ENCODE measurements at regions not wholly inside any gene's neighbourhood (a gene's known extent, or its start where the extent isn't known, plus 50 kb on each side); places are given as distances from the start of the nearest gene placed in this dataset.
"Not testable (repeated sequence)": the region's sequence is repeated elsewhere in the genome, so short reads cannot be mapped to it uniquely, and the experiment has no call there.

GRCh38 chr6:169406804-169407203 is 153.2 kb upstream of the THBS2 start:
- no peak overlapping the region for H3K4me3 ChIP-seq (ENCODE audit: low read depth, low read length)
- DNase-seq (ENCODE audit: low read depth): peak; percentile 24
- TF ChIP-seq CTCF (IDR thresholded peaks at IDR 0.05; ENCODE audit: insufficient read depth, low read length): no peak

GRCh38 chr6:169406034-169406433 is 152.4 kb upstream of the THBS2 start:
- TF ChIP-seq CTCF (IDR thresholded peaks at IDR 0.05; ENCODE audit: insufficient read depth, low read length): no peak
- H3K4me3 ChIP-seq (ENCODE audit: low read depth, low read length): no peak overlapping the region
- no peak for DNase-seq (ENCODE audit: low read depth)

DNA sequence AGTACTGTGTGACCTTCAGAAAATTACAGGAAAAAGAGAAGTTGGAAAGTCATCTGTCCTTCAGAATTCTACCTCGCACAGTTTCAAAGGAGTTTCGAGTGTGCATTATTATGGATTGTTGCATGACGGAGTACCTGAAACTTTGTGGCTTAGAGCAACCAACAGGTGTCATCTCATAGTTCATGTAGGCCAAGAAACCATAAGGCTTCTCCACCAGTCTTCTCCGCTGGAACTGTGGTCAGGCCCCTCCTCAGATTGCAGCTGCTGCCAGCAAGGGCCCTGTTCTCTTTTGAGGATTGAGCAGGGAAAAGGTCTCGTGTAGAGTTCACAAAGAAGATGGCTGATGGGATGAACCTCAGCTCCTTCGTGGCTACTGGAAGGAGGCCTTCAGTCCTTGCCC is 151.2 kb upstream of the THBS2 start:
- no peak overlapping the region for H3K4me3 ChIP-seq (ENCODE audit: low read depth, low read length)
- no peak for DNase-seq (ENCODE audit: low read depth)
- TF ChIP-seq CTCF (IDR thresholded peaks at IDR 0.05; ENCODE audit: insufficient read depth, low read length): no peak

DNA sequence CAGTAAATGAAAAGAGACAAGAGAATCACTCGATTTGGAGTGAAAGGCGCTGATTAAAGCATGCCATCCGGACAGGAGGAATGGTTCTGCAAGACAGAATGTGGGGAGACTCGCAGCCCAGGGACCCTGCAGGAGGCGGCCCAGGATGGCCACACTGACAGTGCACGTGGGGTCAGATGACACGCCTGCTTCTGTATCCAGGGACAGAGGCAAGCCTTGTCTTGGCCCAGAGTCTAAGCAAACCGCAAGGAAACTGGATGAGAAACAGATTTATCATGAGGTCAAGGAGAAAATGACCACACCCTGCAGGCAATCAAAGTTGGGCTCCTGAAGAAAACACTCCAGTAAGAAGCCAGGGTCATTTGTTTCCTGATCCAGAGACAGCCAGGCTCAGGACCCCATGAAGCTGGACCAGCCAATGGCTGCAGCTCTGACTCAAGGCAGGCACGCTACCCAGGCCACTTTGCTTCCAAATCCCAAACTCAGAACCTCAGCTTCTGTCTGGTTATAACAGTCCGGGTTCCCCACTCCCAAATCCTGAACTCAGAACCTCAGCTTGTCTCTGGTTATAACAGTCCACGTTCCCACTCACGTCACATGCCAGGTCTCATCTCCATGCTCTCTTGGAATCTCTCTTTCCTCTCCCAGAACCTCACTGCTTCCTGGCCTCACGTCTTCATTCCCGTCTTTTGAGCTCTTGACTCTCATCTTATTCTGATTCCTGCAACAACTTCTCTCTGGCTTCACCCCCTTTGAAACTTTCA is 144.9 kb upstream of the THBS2 start:
- H3K4me3 ChIP-seq (ENCODE audit: low read depth, low read length): no peak overlapping the region
- peak; percentile 32 for DNase-seq (ENCODE audit: low read depth)
- TF ChIP-seq CTCF (IDR thresholded peaks at IDR 0.05; ENCODE audit: insufficient read depth, low read length): no peak

DNA sequence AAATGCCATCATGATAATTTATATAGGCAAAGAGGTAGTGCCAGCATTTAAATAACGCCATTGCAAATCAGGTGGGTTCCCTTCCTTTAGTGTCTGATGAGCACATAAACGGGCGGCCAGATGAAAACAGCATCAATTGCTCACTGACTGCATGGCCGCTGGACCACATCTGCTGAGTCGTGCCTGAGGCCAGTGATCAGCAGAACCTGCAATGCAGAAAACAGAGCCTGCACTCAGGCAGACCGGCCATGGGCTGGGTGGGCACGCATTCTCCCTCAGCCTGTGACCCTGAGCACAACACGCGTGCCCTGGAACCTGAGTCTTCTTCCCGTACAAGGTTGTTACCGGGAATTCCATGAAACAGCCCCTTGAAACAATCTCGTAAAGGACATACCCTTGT is 144.0 kb upstream of the THBS2 start:
- no peak for TF ChIP-seq CTCF (IDR thresholded peaks at IDR 0.05; ENCODE audit: insufficient read depth, low read length)
- no peak for DNase-seq (ENCODE audit: low read depth)
- no peak overlapping the region for H3K4me3 ChIP-seq (ENCODE audit: low read depth, low read length)

GRCh38 chr6:169396554-169397163 is 143.0 kb upstream of the THBS2 start:
- H3K4me3 ChIP-seq (ENCODE audit: low read depth, low read length): no peak overlapping the region
- DNase-seq (ENCODE audit: low read depth): no peak
- no peak for TF ChIP-seq CTCF (IDR thresholded peaks at IDR 0.05; ENCODE audit: insufficient read depth, low read length)

GRCh38 chr6:169396009-169396539 is 142.4 kb upstream of the THBS2 start:
- not testable (repeated sequence) for DNase-seq (ENCODE audit: low read depth); H3K4me3 ChIP-seq (ENCODE audit: low read depth, low read length)
